Amygdala (tissue), 56 donors: ENCODE measurements at regions not wholly inside any gene's neighbourhood (a gene's known extent, or its start where the extent isn't known, plus 50 kb on each side); places are given as distances from the start of the nearest gene placed in this dataset.
"Not testable (repeated sequence)": the region's sequence is repeated elsewhere in the genome, so short reads cannot be mapped to it uniquely, and the experiment has no call there.

Experiments used
- DNase-seq, 56 donors: peaks; one replicate each; lab custom pipeline; 2025; lab: John Stamatoyannopoulos, UW

DNA sequence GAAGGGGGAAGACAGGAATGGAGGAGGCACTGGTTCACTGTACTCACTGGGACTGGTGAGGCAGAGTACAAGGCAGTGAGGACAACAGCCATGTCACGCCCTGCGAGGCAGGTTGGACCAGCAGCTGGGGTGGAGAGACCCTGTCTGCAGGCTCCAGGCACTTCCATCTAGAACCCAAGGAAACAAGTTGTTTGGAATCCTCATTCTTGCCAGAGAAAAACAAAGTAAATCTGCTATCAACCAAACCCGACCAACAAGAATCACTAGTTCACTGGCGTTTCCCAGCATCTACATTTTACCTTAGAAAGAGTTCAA is 98.5 kb upstream of the CDYL start:
- DNase-seq = no peak

DNA sequence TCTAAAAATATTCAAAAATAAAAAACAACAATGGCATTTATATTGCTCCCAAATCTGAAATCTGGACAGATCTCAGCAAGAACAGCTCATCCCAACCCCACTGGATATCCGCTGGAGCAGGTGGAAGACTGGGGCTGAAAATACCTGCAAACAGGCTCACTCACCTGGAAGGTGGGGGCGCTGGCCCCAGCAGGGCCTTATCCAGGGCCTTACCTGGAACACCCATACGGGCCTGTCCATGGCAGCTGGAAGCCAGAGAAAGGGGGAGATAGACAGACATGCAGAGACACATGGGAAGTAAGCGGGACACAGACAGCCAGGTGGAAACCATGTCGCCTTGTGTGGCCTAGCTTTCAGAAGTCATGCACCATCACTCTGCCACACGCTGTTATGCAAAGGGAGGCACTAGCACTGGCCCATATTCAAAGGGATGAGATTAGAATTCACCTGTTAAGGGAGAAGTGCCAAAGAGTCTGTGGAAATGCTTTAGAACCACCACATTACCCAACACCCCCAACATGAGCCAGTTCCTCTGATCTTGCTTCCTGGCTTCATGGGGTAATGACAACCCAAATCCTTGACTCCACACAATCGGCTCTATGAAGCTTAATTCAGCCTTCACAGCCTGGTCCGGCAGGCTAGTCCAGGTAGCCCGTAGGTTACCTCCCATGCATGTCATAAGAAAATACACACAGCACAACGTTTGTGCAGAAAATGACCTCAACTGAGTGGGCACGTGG is 99.0 kb upstream of the CDYL start:
- no peak for DNase-seq

DNA sequence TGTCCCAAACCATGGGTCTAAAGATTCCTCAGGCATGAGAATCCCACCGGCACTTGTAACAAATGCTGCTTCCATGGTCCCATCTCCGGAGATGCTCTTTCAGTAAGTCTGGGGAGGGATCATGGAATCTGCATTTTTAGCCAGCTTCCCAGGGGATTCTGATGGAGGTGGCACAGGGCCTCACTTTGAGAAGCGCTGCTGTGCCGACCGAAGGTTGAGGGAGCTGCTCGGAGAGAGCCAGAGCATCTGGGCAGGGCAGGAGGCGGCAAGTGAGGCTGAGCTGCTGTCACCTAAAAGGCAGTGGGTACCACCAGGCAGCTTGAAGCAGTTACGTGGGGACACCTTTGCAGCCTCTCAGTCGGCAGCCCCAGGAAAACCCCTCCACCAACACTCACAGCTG is 100.2 kb upstream of the CDYL start:
- DNase-seq = no peak

DNA sequence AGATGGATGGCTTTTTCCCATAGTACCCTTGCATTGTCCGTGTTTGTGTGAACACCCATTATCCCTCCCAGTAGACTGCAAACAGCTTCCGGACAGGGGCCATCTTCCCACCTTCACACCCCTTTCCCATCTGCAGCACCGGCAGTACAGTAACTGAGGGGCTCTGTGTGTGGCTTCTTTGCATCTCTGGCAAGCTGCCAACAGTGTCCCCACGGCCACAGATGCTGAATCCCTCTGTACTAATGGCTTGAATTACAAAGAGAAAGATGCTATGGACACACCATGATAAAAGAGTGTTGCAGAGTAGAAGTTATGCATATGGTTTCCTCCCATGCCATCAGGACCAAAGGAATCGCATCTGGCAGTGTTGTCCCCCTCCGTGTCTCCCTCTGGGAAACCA is 101.1 kb upstream of the CDYL start:
- DNase-seq = no peak

DNA sequence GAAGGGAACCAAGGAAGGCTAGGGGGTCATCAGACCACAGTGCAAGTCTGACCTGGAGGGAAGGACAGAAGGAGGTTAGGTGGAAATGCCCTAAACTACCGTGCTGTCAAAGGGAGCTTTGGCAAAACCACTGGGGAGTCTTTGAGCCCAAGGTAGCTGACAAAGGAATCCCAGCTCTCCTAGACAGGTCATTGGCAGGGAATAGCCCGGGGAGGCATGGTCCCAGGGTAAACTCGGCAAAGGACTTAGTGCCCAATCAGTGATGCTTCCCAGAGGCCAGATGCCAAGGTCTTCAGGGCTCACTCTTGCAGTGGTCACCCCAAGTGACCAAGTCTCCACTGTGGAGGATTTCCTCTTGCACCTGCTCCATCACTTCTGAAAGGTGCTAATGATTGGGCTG is 102.3 kb upstream of the CDYL start:
- DNase-seq = no peak

DNA sequence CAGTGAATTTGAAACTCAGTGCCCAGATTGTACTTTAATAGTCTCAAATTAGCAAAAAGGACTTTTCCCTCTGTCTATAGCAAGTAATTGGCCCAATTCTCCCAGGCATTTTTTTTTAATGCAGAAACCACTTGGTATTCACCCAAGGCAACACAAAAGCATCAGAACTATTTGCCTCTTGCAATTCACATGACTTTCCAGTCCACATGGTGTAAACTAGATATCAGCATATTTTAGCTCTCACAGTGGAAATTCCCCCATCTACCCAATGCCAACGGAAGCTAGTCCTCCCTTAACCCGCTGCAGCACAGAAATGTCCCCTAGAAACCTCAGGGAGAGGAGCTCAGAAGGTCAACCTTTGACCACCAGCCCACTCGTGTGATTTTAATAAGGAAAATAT is 103.4 kb upstream of the CDYL start:
- DNase-seq = no peak

DNA sequence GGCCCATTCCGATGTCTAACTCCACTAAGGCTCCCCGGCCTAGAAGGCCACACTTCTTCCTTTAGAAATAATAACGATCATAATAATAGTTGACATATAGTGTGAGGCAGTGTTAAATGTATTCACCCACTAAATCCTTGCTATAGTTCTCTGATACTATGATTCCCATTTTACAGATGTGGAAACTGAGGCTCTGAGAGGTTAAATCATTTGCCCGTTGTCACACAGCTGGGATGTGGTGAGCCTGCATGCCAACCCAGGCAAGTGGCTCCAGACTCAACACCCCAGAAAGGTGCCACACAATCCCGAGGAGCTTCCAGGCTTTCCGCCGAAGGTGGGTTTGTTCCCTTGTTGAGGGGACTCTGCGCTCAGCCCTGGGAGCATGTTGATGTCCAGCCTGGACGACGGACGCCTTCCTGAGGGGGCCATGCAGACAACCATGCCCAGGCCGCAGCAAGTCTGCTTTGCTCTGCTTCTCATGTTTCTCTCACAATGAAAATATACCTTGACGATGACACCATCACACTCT is 104.6 kb upstream of the CDYL start:
- DNase-seq = no peak

DNA sequence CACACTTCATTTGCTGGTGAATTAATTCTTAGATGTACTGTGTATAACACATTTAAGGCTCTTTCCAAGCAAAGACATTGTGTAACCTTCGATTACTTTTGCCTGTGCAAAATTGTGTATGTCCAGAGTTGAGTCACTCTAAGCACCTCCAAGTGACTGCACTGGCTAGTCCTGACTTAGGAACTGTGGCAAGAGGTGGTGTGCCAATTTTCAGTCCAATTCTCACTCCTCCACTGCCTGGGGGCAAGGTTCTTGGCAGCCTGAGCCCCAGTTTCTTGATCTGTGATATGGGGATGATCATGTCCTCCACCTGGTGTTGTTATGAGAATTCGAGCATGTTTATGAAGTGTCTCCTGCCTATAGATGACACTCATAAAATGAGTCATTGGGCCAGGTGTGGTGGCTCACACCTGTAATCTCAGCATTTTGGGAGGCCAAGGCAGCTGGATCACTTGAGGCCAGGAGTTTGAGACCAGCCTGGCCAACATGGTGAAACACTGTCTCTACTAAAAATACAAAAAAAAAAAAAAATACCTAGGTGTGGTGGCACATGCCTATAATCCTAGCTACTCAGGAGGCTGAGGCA is 105.3 kb upstream of the CDYL start:
- DNase-seq = no peak

DNA sequence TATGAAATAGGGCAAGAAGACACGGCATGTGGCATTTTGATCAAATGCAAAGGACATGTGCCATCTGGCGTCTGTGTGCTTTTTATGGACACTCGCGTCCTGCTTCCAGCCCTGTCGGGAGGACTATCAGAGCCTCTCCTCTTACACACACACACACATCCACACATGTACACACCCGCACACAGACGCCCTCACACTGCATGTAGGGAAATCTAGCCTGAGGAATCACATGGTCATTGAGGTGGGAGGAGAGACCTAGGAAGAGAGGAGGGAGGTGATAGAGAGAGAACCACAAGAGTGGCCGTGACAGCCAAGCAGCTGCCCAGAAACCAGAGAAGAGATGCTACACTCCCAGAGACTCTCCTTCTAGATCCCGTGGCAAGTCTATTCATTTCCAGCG is 105.9 kb upstream of the CDYL start:
- peak in 5 of 56 donors; percentile 4 to 36 (median 13) for DNase-seq

DNA sequence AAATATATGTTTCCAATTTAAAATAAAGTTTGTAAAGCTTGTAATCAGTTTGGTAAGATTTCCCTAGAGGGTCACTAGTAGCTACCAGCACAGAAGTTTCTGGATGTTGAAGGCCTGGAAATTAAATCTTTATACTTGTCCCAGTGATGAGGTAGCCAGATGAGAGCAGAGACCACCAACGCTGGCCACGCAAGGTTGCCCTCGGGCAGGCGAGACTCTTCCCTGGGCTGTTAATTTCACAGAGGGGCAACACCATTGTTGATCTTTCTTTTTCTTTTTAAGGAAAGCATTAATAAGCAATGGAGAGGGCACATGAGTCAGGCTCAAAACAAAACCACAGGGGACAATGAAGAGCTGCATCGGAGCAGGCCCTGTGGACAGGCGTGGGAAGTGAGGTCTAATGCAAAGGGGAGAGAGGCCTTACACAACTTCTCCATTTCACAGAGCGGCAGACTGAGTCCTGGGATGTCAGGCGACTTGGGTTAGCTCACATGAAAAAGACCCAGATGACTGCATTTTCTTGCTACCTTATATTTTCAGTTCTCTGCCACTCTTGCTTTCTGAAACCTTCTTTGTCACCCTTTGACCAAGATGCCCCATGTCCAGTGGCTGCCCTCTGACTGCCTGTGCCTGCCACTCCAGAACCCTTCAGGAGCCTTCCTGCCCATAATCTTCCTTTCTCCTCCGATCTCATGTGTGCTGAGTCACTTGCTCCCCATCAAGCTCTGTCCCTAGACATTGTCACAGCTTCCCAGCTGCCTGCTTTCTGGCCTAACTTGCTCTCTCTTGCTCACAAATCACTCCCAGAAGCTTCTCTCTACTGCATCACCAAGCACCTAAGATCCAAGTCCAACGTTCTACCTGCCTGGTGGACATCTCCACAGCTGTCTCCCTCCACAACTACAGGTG is 107.7 kb upstream of the CDYL start:
- no peak for DNase-seq

DNA sequence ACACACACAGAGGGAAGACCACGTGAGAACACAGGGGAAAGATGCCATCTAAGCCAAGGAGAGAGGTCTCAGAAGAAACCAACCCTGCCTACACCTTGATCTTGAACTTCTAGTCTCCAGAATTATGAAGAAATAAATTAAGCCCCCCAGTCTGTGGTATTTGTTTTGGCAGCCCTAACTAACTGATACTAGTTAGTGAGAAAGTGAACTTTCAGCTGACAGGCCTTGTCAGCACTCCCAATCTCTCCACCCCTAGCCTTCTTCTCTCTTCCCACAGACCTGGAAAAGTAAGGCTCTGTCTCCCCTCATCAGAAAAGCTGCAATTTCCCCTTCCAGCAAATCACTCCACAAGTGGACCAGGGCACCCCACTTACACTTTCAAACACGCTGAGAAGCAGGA is 108.6 kb upstream of the CDYL start:
- DNase-seq = no peak

DNA sequence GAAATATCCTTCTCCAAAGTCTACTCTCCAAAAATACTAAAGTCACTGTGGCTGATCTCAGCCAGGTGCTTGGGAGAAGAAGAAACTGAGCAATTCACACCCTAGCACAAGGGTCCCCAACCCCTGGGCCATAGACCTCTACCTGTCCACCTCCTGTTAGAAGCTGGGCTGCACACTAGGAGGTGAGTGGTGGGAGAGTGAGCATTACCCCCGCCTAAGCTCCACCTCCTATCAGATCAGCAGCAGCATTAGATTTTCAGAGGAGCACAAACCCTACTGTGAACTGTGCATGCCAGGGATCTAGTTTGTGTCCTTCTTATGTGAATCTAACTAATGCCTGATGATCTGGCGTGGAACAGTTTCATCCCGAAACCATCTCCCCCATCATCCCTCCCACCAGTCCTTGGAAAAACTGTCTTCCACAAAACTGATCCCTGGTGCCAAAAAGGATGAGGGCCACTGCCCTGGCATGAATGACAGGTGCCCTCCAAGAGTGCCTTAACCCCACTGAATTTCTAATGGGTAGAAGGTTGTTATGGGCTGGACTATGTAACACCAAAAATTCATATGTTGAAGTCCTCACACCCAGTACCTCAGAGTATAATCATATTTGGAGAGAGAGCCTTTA is 109.2 kb upstream of the CDYL start:
- DNase-seq = no peak

DNA sequence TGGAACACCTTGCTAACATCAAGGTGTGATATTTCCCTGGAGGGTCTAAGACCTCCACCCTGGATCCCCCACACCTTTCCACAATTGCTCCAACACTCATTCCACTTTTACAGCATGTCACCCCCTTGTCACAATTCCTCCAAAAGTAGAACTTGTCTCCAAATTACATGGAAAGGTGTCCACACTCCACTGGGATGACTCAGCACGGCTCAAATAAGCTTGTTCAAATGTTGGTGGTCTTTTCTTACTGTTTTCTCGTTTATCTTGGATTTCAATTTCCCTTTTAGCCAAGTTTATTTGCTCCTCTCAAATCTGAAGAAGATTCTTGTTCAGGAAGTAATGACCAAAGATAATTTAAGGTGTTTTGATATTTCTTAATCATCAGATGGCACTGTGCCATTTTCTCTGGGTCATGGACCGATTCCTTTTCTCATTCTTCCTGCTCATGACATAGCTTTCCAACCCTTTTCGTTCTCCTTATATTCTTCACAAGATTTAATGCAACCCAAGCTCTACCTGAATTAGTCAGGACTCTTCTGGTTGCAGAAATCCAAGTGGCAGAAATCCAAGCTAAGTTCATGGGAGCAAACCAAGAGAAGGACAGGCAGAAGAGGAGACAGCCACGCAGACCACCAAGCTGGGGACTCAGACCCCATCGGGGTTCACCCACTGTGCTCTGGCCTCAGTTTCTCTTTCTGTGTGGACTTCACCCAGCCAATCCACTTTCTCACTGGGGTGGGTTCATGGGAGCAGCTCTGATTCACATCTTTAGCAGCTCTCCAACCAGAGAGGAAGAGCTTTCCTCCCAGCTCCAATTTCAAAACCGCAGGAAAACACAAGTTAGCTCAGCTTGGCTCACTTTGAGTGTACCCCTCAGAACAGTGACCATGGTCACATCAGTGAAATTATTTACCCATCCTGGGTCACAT is 110.5 kb upstream of the CDYL start:
- DNase-seq = no peak

DNA sequence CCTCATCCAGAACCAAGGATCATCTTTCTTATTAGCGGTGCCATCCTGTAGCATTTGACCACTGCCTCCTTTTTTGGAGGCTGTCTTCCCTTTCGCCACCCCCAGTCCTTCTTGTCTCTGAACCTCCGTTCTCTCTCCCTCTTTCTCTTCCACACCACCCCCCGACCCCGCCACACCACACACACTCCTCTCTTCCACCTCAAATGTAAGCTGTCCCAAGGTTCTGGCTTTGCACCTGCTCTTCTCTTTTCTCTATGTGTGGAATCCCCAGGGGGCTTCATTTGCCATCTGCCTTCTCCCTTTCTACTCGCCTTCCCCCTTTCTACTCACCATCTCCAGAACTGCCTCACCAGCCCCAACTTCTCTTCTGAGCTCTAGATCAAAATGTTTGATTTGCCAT is 111.3 kb upstream of the CDYL start:
- DNase-seq = no peak

DNA sequence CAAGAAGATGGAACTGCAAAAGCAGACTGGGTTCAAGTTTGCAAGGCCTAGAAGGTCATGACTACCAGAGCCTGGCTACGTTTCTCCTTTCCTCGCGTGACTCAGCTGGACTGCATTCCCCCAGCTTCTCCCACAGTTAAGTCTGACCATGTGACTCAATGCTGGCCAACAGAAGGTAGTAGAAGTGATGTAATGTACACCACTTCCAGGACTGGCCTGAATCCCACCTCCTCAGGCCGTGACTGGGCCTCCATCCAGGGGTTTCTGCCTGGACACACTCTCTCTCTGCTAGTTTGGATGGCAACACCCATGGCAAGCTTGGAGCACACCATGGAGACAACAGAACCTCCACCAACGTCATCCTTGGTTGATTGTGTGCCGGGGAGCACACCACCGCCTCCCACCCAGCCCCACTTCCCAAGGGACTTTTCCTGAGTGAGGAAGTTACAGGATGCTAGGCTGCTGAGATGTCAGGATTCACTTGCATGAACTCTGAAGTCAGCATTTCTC is 112.0 kb upstream of the CDYL start:
- DNase-seq = peak in 41 of 56 donors; percentile 6 to 77 (median 34)

DNA sequence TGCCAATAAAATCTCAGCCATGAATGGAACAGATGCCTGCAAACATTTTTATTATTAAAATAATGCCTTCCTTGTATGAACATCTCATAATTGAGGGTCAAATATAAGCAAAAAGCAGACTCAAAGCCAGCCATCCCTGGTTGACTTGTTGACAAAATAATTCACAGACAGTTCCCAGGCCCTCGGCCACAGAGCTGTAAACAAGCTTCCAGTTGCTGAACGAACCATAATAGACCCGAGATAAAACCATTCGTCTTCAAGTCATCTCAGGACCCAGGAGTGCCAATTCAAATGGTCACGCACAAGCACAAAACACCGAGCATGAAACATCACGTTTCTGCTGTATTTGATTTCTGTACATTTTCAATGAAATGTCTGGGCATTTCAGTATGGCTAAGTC is 113.3 kb upstream of the CDYL start:
- no peak for DNase-seq

DNA sequence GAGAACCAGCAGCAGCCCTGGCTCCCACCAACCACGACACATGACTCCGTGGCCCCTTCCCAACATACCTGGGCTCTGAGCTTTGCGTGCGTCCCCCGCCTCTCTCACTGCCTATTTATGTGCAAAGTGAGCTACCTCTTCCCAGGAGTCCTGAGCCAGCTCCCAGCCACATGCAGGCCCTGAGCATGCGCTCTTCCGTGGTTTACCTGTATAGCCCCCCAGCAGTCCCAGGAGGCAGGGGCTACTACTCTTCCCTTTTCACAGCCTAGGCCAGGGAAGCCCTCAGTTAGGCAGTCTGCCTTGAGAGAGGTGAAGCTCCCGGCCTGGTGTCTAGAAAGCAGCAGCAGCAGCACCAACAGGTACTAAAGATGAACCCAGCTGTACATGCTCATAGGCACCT is 114.8 kb upstream of the CDYL start:
- DNase-seq = no peak

DNA sequence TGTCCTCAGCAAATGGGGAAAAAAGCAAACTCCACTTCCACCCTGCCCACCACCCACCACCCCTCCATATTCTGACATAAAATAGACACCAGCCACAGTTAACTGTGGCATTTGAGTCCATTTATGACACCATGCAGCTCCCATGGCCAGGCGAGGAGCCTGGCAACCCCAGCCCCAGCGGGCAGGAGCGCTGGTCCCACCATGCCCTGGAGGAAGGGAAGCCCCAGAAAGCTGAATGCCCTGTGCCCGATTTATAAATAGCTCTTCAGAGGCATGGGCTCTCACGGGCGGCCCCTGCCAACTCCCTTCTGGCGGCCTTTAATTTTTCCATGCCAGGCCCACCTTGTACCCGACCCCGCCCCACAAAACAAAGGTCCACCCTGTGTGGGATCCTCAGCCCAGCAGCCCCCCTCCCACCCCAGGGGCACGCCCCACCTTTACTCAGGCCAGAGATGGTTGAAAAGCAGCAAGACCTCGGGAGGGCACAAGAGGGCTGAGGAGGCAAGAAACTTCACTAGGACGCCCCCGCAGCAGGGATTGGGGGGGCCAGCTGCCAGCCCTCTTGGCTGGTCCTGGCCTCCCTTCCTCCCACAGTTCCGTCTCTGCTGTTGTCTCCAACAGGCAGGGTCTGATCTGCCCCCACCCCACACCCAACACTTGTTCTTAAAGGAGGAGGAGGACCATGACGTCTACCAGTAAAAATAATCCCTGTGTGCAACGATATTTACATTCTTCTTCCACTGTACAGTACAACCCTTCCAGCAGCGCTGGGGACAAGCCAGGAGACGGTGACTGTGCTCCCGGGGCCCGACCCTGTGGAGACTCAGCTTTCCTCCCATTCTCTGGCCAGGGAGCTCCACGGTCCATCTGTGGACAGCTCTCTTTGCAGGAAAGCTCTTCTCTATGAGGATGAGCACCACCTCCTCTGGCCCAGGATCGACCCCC is 115.6 kb upstream of the CDYL start:
- no peak for DNase-seq

DNA sequence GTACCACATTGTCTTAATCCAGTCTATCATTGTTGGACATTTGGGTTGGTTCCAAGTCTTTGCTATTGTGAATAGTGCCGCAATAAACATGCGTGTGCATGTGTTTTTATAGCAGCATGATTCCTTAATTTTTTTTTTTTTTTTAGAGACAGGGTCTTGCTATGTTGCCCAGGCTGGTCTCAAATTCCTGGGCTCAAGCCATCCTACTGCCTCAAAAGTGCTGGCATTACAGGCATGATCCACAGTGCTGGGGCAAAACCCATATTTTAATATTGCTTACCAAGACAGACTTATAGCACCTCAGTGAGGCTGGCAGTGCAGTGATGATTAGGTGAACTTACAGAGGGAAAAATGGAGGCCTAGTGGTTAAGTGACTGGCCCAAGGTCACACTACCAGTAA is 116.5 kb upstream of the CDYL start:
- DNase-seq = not testable (repeated sequence)
